ENCODE measurements at regions not wholly inside any gene's neighbourhood (a gene's known extent, or its start where the extent isn't known, plus 50 kb on each side); places are given as distances from the start of the nearest gene placed in this dataset.
A peak's percentile ranks its signal among the peaks of the same experiment; 100 is the strongest.

DNA sequence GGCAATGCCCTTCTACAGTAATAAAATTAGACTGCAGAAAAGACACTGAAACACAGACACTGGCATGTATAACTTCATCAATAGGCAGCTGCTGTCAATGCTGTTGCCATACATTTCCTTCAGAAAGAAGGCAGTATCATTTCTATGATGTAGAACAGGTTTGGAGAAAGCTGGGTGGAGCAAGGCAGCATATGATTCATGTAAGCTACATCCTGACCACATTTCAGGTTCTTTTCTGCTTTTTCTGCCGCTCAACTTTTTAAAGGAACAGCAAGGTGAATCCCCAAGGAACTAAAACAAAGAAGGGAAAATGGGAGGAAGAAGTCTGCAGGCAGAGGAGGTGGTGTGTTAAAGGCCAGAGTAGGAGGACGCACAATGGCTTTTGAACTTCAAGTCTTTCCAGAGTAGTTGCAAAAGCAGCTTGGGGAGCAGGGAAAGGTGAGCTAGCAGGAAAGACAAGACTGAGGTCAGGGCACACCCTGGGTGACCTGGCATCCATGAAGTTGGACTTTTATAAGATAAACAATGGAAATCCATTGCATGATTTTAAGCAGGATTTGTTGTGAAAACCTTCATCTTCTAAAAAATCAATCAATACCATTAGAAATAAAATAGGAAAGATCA is 142.1 kb downstream of the MED10 start:
- H3K4me3 ChIP-seq = no peak overlapping the region
- WGBS (ENCODE audit: insufficient coverage, low coverage, low lambda C conversion rate, missing lambda C conversion rate) = 69% methylated on average over 2 of the region's 2 CpGs
- no peaks in the 10 kb centered on the region for H3K9me3 ChIP-seq
- H3K27ac ChIP-seq = no peak overlapping the region
- peak in 2 of 4 donors; percentile 30 to 45 for ATAC-seq
- intact Hi-C loops (cut with DNase I) = no loop called here
- H3K36me3 ChIP-seq = no peaks in the 10 kb centered on the region
- TF ChIP-seq, protein P1, sequence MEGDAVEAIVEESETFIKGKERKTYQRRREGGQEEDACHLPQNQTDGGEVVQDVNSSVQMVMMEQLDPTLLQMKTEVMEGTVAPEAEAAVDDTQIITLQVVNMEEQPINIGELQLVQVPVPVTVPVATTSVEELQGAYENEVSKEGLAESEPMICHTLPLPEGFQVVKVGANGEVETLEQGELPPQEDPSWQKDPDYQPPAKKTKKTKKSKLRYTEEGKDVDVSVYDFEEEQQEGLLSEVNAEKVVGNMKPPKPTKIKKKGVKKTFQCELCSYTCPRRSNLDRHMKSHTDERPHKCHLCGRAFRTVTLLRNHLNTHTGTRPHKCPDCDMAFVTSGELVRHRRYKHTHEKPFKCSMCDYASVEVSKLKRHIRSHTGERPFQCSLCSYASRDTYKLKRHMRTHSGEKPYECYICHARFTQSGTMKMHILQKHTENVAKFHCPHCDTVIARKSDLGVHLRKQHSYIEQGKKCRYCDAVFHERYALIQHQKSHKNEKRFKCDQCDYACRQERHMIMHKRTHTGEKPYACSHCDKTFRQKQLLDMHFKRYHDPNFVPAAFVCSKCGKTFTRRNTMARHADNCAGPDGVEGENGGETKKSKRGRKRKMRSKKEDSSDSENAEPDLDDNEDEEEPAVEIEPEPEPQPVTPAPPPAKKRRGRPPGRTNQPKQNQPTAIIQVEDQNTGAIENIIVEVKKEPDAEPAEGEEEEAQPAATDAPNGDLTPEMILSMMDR (IDR thresholded peaks at IDR 0.05) = no peak
- no peak for TF ChIP-seq POLR2A (IDR thresholded peaks at IDR 0.05)
- H3K27me3 ChIP-seq = no peaks in the 10 kb centered on the region
- no peaks in the 10 kb centered on the region for H3K4me1 ChIP-seq
- DNase-seq = no peak

DNA sequence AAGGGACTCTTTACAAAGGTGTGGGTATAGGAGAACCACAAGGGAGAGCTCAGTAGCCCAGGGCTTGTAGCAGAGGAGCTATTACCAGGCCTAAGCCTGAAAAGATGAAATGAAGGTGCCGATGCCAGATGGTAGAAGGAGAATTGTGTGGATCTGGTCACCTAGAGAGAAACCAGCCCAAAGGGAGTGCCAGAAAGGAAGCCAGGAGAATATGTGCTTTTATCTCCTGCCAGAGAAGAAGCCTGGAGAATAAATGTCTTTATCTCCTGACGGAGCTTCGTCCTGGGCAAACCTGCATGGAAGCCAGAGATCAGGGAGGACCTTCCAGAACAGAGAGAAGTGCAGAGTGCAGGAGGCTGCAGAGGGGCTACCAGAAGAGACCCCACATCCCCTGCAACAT is 142.6 kb downstream of the MED10 start:
- WGBS (ENCODE audit: insufficient coverage, low coverage, low lambda C conversion rate, missing lambda C conversion rate) = 86% methylated on average over 1 of the region's 3 CpGs
- intact Hi-C loops (cut with DNase I) = no loop called here
- no peaks in the 10 kb centered on the region for H3K9me3 ChIP-seq

DNA sequence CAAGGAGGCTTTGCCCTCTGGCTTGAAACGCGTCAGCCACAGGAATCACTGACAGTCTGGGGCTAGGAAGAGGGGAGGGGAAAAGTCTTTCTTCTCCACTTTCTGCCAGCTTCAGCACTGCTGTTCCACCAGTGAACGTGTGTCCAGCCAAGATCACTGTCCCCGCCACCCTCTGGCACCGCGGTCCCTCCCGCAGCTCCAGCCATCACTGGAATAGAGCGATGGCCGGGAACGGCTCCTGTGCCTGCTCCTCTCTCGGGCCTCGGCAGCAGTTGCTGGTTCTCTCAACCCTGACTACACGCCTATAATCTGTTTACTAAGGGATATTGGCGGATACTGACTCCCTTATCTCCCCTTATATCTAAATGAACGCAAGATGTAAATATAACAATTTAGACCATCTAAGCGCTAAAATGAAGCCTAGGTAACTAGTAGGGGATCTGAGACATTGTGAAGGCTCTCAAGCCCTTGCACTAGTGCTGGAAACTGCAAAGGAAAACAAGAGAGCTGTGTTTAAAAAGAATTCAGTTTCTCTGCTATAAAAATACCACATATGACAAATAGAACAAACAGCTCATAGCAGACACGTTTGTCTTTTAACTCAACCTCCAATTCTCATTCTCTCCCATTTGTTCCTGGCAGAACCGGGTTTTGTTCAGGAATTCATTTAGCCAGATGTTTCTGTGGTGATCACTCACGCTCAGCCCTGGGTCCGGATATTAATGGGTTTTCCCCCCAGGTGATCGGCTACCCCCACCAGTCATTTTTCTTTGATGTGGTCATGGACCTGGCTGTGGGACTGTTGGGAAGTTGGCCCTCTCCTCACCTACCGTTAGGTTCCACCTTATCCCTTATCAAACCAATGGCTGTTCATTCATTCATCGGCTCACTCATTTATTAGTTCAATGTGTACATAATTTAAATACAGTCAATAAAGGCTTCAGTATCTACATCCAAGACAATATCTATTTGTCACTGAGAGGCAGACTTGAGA is 149.8 kb downstream of the MED10 start:
- Histone ChIP-seq H3K27me3 (no peaks in the 10 kb centered on the region), H3K9me3 (no peaks in the 10 kb centered on the region)
- TF ChIP-seq, protein P1 (IDR thresholded peaks at IDR 0.05) = no peak
- TF ChIP-seq POLR2A (IDR thresholded peaks at IDR 0.05) = no peak

More for the DNA sequence above, 142.6 kb downstream of the MED10 start:
- Histone ChIP-seq H3K4me1 (no peaks in the 10 kb centered on the region), H3K27ac (no peak overlapping the region), H3K27me3 (no peaks in the 10 kb centered on the region), H3K4me3 (no peak overlapping the region), H3K36me3 (no peaks in the 10 kb centered on the region)
- DNase-seq (no peak), ATAC-seq (no peak)
- TF ChIP-seq, protein P1 (IDR thresholded peaks at IDR 0.05) = no peak
- TF ChIP-seq POLR2A (IDR thresholded peaks at IDR 0.05) = no peak

DNA sequence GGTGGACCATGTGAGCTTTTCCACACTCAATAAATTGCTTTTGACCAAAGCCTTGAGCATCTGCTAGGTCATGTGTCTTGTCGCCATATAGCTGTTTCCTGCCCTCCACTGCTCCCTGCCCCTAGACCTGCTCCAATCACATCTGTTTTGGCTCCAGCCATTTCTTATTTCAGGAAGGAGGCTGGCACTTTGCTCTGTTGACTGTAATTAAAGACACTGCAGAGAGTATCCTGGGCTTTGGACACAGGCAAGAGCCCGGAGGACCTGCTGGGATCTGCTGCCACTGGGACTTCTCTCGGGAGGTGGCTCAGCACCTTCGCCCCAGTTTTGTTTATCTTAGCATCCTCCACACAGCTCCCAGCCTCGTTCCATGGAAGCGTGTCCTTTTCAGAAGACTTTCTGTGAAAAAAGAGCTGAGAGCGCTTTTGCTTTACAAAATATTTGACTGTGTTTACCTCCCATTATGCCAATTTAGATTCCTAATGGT is 153.2 kb downstream of the MED10 start:
- H3K4me1 ChIP-seq = no peaks in the 10 kb centered on the region
- intact Hi-C loops (cut with DNase I) = no loop called here
- TF ChIP-seq POLR2A (IDR thresholded peaks at IDR 0.05) = no peak
- H3K9me3 ChIP-seq = no peaks in the 10 kb centered on the region
- WGBS (ENCODE audit: insufficient coverage, low coverage, low lambda C conversion rate, missing lambda C conversion rate) = 55% methylated on average over 5 of the region's 7 CpGs
- ATAC-seq = no peak
- no peaks in the 10 kb centered on the region for H3K27me3 ChIP-seq
- no peak for DNase-seq
- no peak overlapping the region for H3K4me3 ChIP-seq
- H3K27ac ChIP-seq = no peak overlapping the region
- no peaks in the 10 kb centered on the region for H3K36me3 ChIP-seq

More for the DNA sequence above, 149.8 kb downstream of the MED10 start:
- ATAC-seq (no peak), DNase-seq (no peak)
- Histone ChIP-seq H3K36me3 (no peaks in the 10 kb centered on the region), H3K27ac (no peak overlapping the region), H3K4me1 (no peaks in the 10 kb centered on the region), H3K4me3 (no peak overlapping the region)
- WGBS (ENCODE audit: insufficient coverage, low coverage, low lambda C conversion rate, missing lambda C conversion rate) = 69% methylated on average over 18 of the region's 23 CpGs
- intact Hi-C loops (cut with DNase I) = no loop called here

DNA sequence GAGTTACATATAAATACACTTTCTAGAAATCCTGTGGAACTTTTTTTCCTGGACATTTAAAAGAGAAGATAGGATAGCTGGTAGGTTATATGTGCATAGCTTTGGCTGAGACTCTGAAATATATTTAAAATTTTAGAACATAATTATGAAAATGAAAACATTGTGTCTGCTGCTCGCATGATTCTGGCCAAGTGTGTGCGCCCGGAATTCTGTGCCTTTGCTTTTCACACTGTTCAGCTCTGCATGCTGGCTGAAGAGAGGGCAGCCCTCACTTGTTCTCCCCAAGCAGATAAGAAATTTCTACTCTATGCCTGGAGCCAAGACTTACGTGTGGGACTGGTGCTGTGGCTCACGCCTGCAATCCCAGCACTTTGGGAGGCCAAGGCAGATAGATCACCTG is 153.9 kb downstream of the MED10 start:
- Histone ChIP-seq H3K4me1 (no peaks in the 10 kb centered on the region), H3K27ac (no peak overlapping the region), H3K27me3 (no peaks in the 10 kb centered on the region), H3K9me3 (no peaks in the 10 kb centered on the region), H3K36me3 (no peaks in the 10 kb centered on the region), H3K4me3 (no peak overlapping the region)
- 78% methylated on average over 5 of the region's 5 CpGs for WGBS (ENCODE audit: insufficient coverage, low coverage, low lambda C conversion rate, missing lambda C conversion rate)
- intact Hi-C loops (cut with DNase I) = no loop called here
- DNase-seq (no peak), ATAC-seq (no peak)
- TF ChIP-seq POLR2A (IDR thresholded peaks at IDR 0.05) = no peak
- TF ChIP-seq, protein P1 (IDR thresholded peaks at IDR 0.05) = no peak
